ENCODE measurements at regions not wholly inside any gene's neighbourhood (a gene's known extent, or its start where the extent isn't known, plus 50 kb on each side); places are given as distances from the start of the nearest gene placed in this dataset.
"Not testable (repeated sequence)": the region's sequence is repeated elsewhere in the genome, so short reads cannot be mapped to it uniquely, and the experiment has no call there.

DNA sequence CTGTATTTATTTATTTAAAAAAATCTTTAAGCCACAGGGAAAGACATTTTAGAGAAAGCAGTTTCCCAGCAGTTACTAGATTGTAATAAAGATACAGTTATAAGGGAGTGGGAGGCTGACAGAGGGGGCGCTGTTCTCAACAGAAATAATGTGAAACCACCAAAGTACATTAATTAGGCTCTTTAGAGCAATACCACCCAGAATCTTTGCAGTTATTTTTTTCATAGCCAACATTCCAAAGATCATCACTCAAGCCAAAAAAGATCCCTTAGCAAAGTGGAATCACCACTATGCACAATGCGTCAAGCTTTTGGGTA is 331.3 kb upstream of the DEFB112 start:
- Mint-ChIP-seq H3K4me1 (no peaks in the 10 kb centered on the region), H3K4me3 (no peak overlapping the region), H3K27ac (no peak overlapping the region), H3K36me3 (no peaks in the 10 kb centered on the region), H3K27me3 (ENCODE audit: low read depth in 3 of 3) (no peaks in the 10 kb centered on the region), H3K9me3 (peaks cover 0 to 8% (median 2%) of the 10 kb centered on the region in 7 donors)
- Histone ChIP-seq H3K9ac (ENCODE audit: insufficient read depth, low read length, poor library complexity, severe bottlenecking) (no peak overlapping the region), H3K4me1 (ENCODE audit: control insufficient read depth in 1 of 2, insufficient read depth in 2 of 2, low read length in 2 of 2) (no peaks in the 10 kb centered on the region), H3K27me3 (ENCODE audit: control insufficient read depth in 2 of 2, insufficient read depth in 2 of 2, low read length in 2 of 2) (no peaks in the 10 kb centered on the region), H3K4me3 (replicated peaks in 1 of 3; ENCODE audit: low read depth in 2 of 3, low read length in 3 of 3) (no peak overlapping the region), H2AFZ (ENCODE audit: insufficient read depth, low read depth, low read length, poor library complexity, severe bottlenecking) (no peak overlapping the region), H3K4me2 (replicated peaks; ENCODE audit: extremely low read depth, low read length, poor library complexity, severe bottlenecking) (no peak overlapping the region), H3K9me3 (replicated peaks in 1 of 2; ENCODE audit: control insufficient read depth in 1 of 2, insufficient read depth in 1 of 2, low read length in 2 of 2) (peaks cover 0 to 10% of the 10 kb centered on the region in 2 donors), H3K79me2 (ENCODE audit: insufficient read depth, low read length) (no peaks in the 10 kb centered on the region), H3K27ac (ENCODE audit: low read depth in 1 of 2, low read length in 2 of 2) (no peak overlapping the region), H4K20me1 (ENCODE audit: insufficient read depth, low read length) (no peaks in the 10 kb centered on the region), H3K36me3 (replicated peaks in 1 of 2; ENCODE audit: control insufficient read depth in 1 of 2, insufficient read depth in 2 of 2, low read length in 2 of 2) (no peaks in the 10 kb centered on the region)
- WGBS (ENCODE audit: insufficient coverage) = 100% methylated on average over 1 of the region's 2 CpGs
- DNase-seq = no peak
- intact Hi-C loops (cut with micrococcal nuclease) = no loop called here
- TF ChIP-seq, protein P1, sequence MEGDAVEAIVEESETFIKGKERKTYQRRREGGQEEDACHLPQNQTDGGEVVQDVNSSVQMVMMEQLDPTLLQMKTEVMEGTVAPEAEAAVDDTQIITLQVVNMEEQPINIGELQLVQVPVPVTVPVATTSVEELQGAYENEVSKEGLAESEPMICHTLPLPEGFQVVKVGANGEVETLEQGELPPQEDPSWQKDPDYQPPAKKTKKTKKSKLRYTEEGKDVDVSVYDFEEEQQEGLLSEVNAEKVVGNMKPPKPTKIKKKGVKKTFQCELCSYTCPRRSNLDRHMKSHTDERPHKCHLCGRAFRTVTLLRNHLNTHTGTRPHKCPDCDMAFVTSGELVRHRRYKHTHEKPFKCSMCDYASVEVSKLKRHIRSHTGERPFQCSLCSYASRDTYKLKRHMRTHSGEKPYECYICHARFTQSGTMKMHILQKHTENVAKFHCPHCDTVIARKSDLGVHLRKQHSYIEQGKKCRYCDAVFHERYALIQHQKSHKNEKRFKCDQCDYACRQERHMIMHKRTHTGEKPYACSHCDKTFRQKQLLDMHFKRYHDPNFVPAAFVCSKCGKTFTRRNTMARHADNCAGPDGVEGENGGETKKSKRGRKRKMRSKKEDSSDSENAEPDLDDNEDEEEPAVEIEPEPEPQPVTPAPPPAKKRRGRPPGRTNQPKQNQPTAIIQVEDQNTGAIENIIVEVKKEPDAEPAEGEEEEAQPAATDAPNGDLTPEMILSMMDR (IDR thresholded peaks at IDR 0.05) = no peak

DNA sequence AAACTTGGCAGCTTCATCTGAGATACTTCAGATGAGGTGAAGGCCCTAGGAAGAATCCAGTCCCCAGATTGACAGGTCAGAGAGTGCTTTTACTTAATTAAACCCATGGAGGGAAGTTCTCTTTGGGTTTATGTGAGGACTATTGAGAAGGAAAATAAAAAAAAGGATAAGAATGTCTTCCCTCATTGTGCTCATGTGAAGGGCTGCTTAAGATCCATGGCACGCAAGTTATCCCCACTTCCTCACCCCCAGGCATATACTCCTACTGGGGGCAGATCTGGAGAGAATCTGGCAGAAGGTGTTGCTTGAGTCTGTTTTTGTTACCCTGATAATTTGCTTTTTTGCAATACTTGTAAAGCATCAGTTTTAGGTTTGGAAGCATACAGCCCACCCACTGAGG is 322.9 kb upstream of the TFAP2D start:
- Histone ChIP-seq H3K36me3 (replicated peaks in 1 of 2; ENCODE audit: control insufficient read depth in 1 of 2, insufficient read depth in 2 of 2, low read length in 2 of 2) (no peaks in the 10 kb centered on the region), H4K20me1 (ENCODE audit: insufficient read depth, low read length) (no peaks in the 10 kb centered on the region), H3K4me2 (replicated peaks; ENCODE audit: extremely low read depth, low read length, poor library complexity, severe bottlenecking) (no peak overlapping the region), H3K27me3 (ENCODE audit: control insufficient read depth in 2 of 2, insufficient read depth in 2 of 2, low read length in 2 of 2) (no peaks in the 10 kb centered on the region), H3K4me3 (replicated peaks in 1 of 3; ENCODE audit: low read depth in 2 of 3, low read length in 3 of 3) (no peak overlapping the region), H3K79me2 (ENCODE audit: insufficient read depth, low read length) (no peaks in the 10 kb centered on the region), H3K27ac (ENCODE audit: low read depth in 1 of 2, low read length in 2 of 2) (no peak overlapping the region), H2AFZ (ENCODE audit: insufficient read depth, low read depth, low read length, poor library complexity, severe bottlenecking) (no peak overlapping the region), H3K9me3 (replicated peaks in 1 of 2; ENCODE audit: control insufficient read depth in 1 of 2, insufficient read depth in 1 of 2, low read length in 2 of 2) (peaks cover 0 to 3% of the 10 kb centered on the region in 2 donors), H3K9ac (ENCODE audit: insufficient read depth, low read length, poor library complexity, severe bottlenecking) (no peak overlapping the region), H3K4me1 (ENCODE audit: control insufficient read depth in 1 of 2, insufficient read depth in 2 of 2, low read length in 2 of 2) (no peaks in the 10 kb centered on the region)
- WGBS (ENCODE audit: insufficient coverage) = no CpG with 5 or more reads among the region's 1 CpG
- no peaks in the 10 kb centered on the region for H3K4me1 Mint-ChIP-seq
- no peak overlapping the region for H3K4me3 Mint-ChIP-seq
- intact Hi-C loops (cut with micrococcal nuclease) = no loop called here
- peaks cover 0 to 2% (median 0%) of the 10 kb centered on the region in 3 donors for H3K27me3 Mint-ChIP-seq (ENCODE audit: low read depth in 3 of 3)
- DNase-seq = no peak
- no peaks in the 10 kb centered on the region for H3K36me3 Mint-ChIP-seq
- TF ChIP-seq, protein P1 (IDR thresholded peaks at IDR 0.05) = no peak
- H3K27ac Mint-ChIP-seq = no peak overlapping the region
- H3K9me3 Mint-ChIP-seq = peaks cover 0 to 2% (median 1%) of the 10 kb centered on the region in 7 donors

DNA sequence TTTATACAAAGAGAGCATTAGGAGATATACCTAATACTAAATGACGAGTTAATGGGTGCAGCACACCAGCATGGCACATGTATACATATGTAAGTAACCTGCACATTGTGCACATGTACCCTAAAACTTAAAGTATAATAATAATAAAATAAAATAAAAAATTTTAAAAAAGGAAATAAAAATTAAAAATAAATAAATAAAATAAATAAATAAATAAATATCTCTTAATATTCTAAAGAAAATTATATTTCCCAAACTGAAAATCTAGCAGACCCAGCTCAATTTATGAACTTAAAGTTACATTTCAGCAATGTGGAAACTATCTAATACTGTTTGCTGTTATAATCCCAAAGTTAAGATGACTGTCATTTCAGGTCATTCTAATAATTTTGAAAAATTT is 319.2 kb upstream of the TFAP2D start:
- no CpG with 5 or more reads among the region's 1 CpG for WGBS (ENCODE audit: insufficient coverage)
- H3K27ac Mint-ChIP-seq; intact Hi-C loops (cut with micrococcal nuclease); H3K9me3 ChIP-seq (replicated peaks in 1 of 2; ENCODE audit: control insufficient read depth in 1 of 2, insufficient read depth in 1 of 2, low read length in 2 of 2); H3K36me3 ChIP-seq (replicated peaks in 1 of 2; ENCODE audit: control insufficient read depth in 1 of 2, insufficient read depth in 2 of 2, low read length in 2 of 2); H3K27me3 ChIP-seq (ENCODE audit: control insufficient read depth in 2 of 2, insufficient read depth in 2 of 2, low read length in 2 of 2); H3K27me3 Mint-ChIP-seq (ENCODE audit: low read depth in 3 of 3); H2AFZ ChIP-seq (ENCODE audit: insufficient read depth, low read depth, low read length, poor library complexity, severe bottlenecking); H3K36me3 Mint-ChIP-seq; H3K27ac ChIP-seq (ENCODE audit: low read depth in 1 of 2, low read length in 2 of 2); H4K20me1 ChIP-seq (ENCODE audit: insufficient read depth, low read length); H3K9ac ChIP-seq (ENCODE audit: insufficient read depth, low read length, poor library complexity, severe bottlenecking); H3K4me1 ChIP-seq (ENCODE audit: control insufficient read depth in 1 of 2, insufficient read depth in 2 of 2, low read length in 2 of 2); H3K4me3 Mint-ChIP-seq; H3K4me3 ChIP-seq (replicated peaks in 1 of 3; ENCODE audit: low read depth in 2 of 3, low read length in 3 of 3); H3K4me1 Mint-ChIP-seq; H3K79me2 ChIP-seq (ENCODE audit: insufficient read depth, low read length); DNase-seq; H3K9me3 Mint-ChIP-seq; H3K4me2 ChIP-seq (replicated peaks; ENCODE audit: extremely low read depth, low read length, poor library complexity, severe bottlenecking): not testable (repeated sequence)
